ENCODE measurements at regions not wholly inside any gene's neighbourhood (a gene's known extent, or its start where the extent isn't known, plus 50 kb on each side); places are given as distances from the start of the nearest gene placed in this dataset.

- H4K91ac ChIP-seq (ENCODE audit: insufficient read depth, low read depth, low read length), result no peak overlapping the region
- no peak overlapping the region for H3K14ac ChIP-seq (replicated peaks; ENCODE audit: low read depth, low read length)
- peak overlapping the region; percentile 38; the same call in 1 of the 2 replicates for H3K4ac ChIP-seq (ENCODE audit: low read depth, low read length)
- H3K4me1 ChIP-seq (ENCODE audit: control insufficient read depth, insufficient read depth, low read length), result peaks cover 8% of the 10 kb centered on the region
- no peak overlapping the region; the same call in 1 of the 2 replicates for H3K18ac ChIP-seq (ENCODE audit: low read depth, low read length)
- H3K9me1 ChIP-seq (ENCODE audit: insufficient read depth, low read length), result peaks cover 12% of the 10 kb centered on the region
- peak overlapping the region; percentile 69 for H3K4me2 ChIP-seq (ENCODE audit: low read depth, low read length)
- in situ Hi-C loops (cut with MboI; ENCODE audit: low sequenced_read_pairs) (no loop called here), dilution Hi-C loops (cut with HindIII; ENCODE audit: low sequenced_read_pairs, unreplicated experiment) (no loop called here), intact Hi-C loops (cut with micrococcal nuclease) (no loop called here)
- peak overlapping the region in 1 of 2 experiments; percentile 20; a peak in 1 of 4 replicates for H4K8ac ChIP-seq (ENCODE audit: low read depth in 2 of 2, low read length in 2 of 2)
- no peak overlapping the region for H2BK15ac ChIP-seq (ENCODE audit: low read depth, low read length)
- peak; percentile 97 for DNase-seq
- ATAC-seq (ENCODE audit: low read depth), result peak; percentile 90
- CTCF ChIA-PET, result no interaction called here
- H4K20me1 ChIP-seq (ENCODE audit: insufficient read depth, low read length), result no peaks in the 10 kb centered on the region
- H3K27ac ChIP-seq (ENCODE audit: insufficient read depth, low read length), result no peak overlapping the region
- H4K5ac ChIP-seq (ENCODE audit: low read depth, low read length), result no peak overlapping the region
- TF ChIP-seq CEBPB (IDR thresholded peaks at IDR 0.05; ENCODE audit: low read depth, low read length), result no peak
- TF ChIP-seq MXI1 (IDR thresholded peaks at IDR 0.05; ENCODE audit: borderline replicate concordance, low read depth, low read length), result no peak
- TF ChIP-seq FOS (IDR thresholded peaks at IDR 0.05; ENCODE audit: low read depth, low read length), result peak; percentile 71
- TF ChIP-seq RFX5 (IDR thresholded peaks at IDR 0.05; ENCODE audit: low read depth, low read length), result no peak
- TF ChIP-seq CHD1 (IDR thresholded peaks at IDR 0.05; ENCODE audit: low read depth, low read length), result no peak
- 0 out of 2 replicates have a peak, but pooled peaks have one; percentile 6 for TF ChIP-seq SMC3 (IDR thresholded peaks at IDR 0.05; ENCODE audit: low read depth, low read length)
- TF ChIP-seq, protein P1, sequence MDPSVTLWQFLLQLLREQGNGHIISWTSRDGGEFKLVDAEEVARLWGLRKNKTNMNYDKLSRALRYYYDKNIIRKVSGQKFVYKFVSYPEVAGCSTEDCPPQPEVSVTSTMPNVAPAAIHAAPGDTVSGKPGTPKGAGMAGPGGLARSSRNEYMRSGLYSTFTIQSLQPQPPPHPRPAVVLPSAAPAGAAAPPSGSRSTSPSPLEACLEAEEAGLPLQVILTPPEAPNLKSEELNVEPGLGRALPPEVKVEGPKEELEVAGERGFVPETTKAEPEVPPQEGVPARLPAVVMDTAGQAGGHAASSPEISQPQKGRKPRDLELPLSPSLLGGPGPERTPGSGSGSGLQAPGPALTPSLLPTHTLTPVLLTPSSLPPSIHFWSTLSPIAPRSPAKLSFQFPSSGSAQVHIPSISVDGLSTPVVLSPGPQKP (IDR thresholded peaks at IDR 0.05; ENCODE audit: borderline replicate concordance, low read depth, low read length), result no peak
- TF ChIP-seq, protein P2, sequence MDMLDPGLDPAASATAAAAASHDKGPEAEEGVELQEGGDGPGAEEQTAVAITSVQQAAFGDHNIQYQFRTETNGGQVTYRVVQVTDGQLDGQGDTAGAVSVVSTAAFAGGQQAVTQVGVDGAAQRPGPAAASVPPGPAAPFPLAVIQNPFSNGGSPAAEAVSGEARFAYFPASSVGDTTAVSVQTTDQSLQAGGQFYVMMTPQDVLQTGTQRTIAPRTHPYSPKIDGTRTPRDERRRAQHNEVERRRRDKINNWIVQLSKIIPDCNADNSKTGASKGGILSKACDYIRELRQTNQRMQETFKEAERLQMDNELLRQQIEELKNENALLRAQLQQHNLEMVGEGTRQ (IDR thresholded peaks at IDR 0.05; ENCODE audit: low read depth, low read length), result no peak
- TF ChIP-seq CTCF (conservative IDR thresholded peaks at IDR 0.05; ENCODE audit: low read depth, low read length), result no peak
- TF ChIP-seq MAZ (IDR thresholded peaks at IDR 0.05; ENCODE audit: borderline replicate concordance, low read depth, low read length), result no peak
- TF ChIP-seq MAFK (IDR thresholded peaks at IDR 0.05; ENCODE audit: low read depth, low read length), result 0 out of 2 replicates have a peak, but pooled peaks have one; percentile 17
- TF ChIP-seq POLR2A (IDR thresholded peaks at IDR 0.05; ENCODE audit: low read depth, low read length), result no peak
- TF ChIP-seq BHLHE40 (IDR thresholded peaks at IDR 0.05; ENCODE audit: low read depth, low read length), result no peak
- TF ChIP-seq RAD21 (IDR thresholded peaks at IDR 0.05; ENCODE audit: low read length), result no peak
- no peak for TF ChIP-seq NFE2L2 (IDR thresholded peaks at IDR 0.05; ENCODE audit: low read depth, low read length)
- peak; percentile 23 for TF ChIP-seq RCOR1 (IDR thresholded peaks at IDR 0.05; ENCODE audit: insufficient replicate concordance, low read length)
- peak overlapping the region; percentile 17; the same call in 1 of the 2 replicates for H2BK20ac ChIP-seq (ENCODE audit: low read depth, low read length)
- H3K9ac ChIP-seq (ENCODE audit: low read depth, low read length), result no peak overlapping the region
- peak overlapping the region; percentile 79 for H2AFZ ChIP-seq (replicated peaks; ENCODE audit: low read length, poor library complexity)
- peaks cover 11% of the 10 kb centered on the region for H3K27me3 ChIP-seq (ENCODE audit: control insufficient read depth, insufficient read depth, low read length)
- H2AK9ac ChIP-seq (replicated peaks; ENCODE audit: low read depth, low read length, poor library complexity), result no peak overlapping the region
- no peak overlapping the region for H3K4me3 ChIP-seq (ENCODE audit: insufficient read depth, low read depth, low read length)
- BruUV-seq (replicated peaks), result no TSS peak
- no peak overlapping the region for H3K23ac ChIP-seq (ENCODE audit: low read depth, low read length)
- POLR2A ChIA-PET (ENCODE audit: unreplicated experiment), result interaction anchor here (0.5 kb wide), 2 partner anchors 17 to 823 kb away, joined by 4 to 5 read pairs; no protein-coding TSS in a partner anchor
- peak overlapping the region; percentile 36; the same call in 1 of the 2 replicates for H2BK120ac ChIP-seq (ENCODE audit: low read depth, low read length)
- no CpG with 5 or more reads among the region's 4 CpGs for WGBS, 2 experiments (ENCODE audit: extremely low coverage in 2 of 2, insufficient read length in 1 of 2)
- H3K36me3 ChIP-seq (ENCODE audit: control insufficient read depth, insufficient read depth, low read length), result no peaks in the 10 kb centered on the region
- no peaks in the 10 kb centered on the region for H3K79me1 ChIP-seq (ENCODE audit: low read depth in 1 of 2, low read length in 2 of 2)
- H2AK5ac ChIP-seq (ENCODE audit: low read depth, low read length), result no peak overlapping the region
- peaks cover 2% of the 10 kb centered on the region; the same call in 1 of the 2 replicates for H3K9me3 ChIP-seq (ENCODE audit: control insufficient read depth, insufficient read depth, low read length)
- no peak overlapping the region for H3K56ac ChIP-seq (ENCODE audit: extremely low read depth, insufficient read depth, low read length)
- H2BK5ac ChIP-seq (ENCODE audit: low read depth, low read length, poor library complexity, severe bottlenecking), result peak overlapping the region; percentile 44
These were observed 99.6 kb upstream of the TAF11L2 start for GRCh38 chr5:17398431-17398830.

All from IMR-90 (cell line).